ENCODE measurements at regions not wholly inside any gene's neighbourhood (a gene's known extent, or its start where the extent isn't known, plus 50 kb on each side); places are given as distances from the start of the nearest gene placed in this dataset.

- TF ChIP-seq ZNF692 (tag by site-specific recombination; IDR thresholded peaks at IDR 0.05) (no peak), ZIC2 (tag by site-specific recombination; IDR thresholded peaks at IDR 0.05) (no peak), KLF8 (tag by site-specific recombination; IDR thresholded peaks at IDR 0.05) (no peak), ZNF174 (tag by site-specific recombination; IDR thresholded peaks at IDR 0.05) (no peak), SP3 (tag by site-specific recombination; IDR thresholded peaks at IDR 0.05) (no peak), ZNF843 (tag by site-specific recombination; IDR thresholded peaks at IDR 0.05) (no peak)
Measured at GRCh38 chr22:48043581-48043980, 1281.1 kb downstream of the TBC1D22A start (continued).

- H3K9me3 ChIP-seq (ENCODE audit: control insufficient read depth, insufficient read depth, low read depth, low read length), result no peaks in the 10 kb centered on the region
- H3K4me1 ChIP-seq (ENCODE audit: control insufficient read depth, insufficient read depth, low read length), result no peaks in the 10 kb centered on the region
- no peaks in the 10 kb centered on the region for H3K36me3 ChIP-seq (ENCODE audit: control insufficient read depth in 2 of 2, insufficient read depth in 1 of 2, low read length in 2 of 2)
- CTCF ChIA-PET, result interaction anchor here (0.7 kb wide), 1 partner anchor 277 kb away, joined by 3 read pairs; no protein-coding TSS in a partner anchor
- TF ChIP-seq IKZF3 (tag by site-specific recombination; IDR thresholded peaks at IDR 0.05) (no peak), ELK4 (IDR thresholded peaks at IDR 0.05; ENCODE audit: borderline replicate concordance, low read depth, low read length) (no peak), ZNF155 (tag by site-specific recombination; IDR thresholded peaks at IDR 0.05) (no peak), ZNF701 (tag by site-specific recombination; IDR thresholded peaks at IDR 0.05) (no peak), PRDM1 (tag by site-specific recombination; IDR thresholded peaks at IDR 0.05) (no peak), ZNF133 (tag by site-specific recombination; IDR thresholded peaks at IDR 0.05) (no peak)
- no peak overlapping the region for H3K4me3 ChIP-seq (ENCODE audit: low read depth, low read length)
- no peak overlapping the region for H3K27ac ChIP-seq (ENCODE audit: extremely low read depth, low read depth, low read length)
- POLR2A ChIA-PET, result no interaction called here
Measured at GRCh38 chr22:48042621-48043395, 1280.4 kb downstream of the TBC1D22A start.

- Histone ChIP-seq H3K9me3 (ENCODE audit: control insufficient read depth, insufficient read depth, low read depth, low read length) (no peaks in the 10 kb centered on the region), H3K27ac (ENCODE audit: extremely low read depth, low read depth, low read length) (no peak overlapping the region), H3K4me1 (ENCODE audit: control insufficient read depth, insufficient read depth, low read length) (no peaks in the 10 kb centered on the region), H3K4me3 (ENCODE audit: low read depth, low read length) (no peak overlapping the region), H3K36me3 (ENCODE audit: control insufficient read depth in 2 of 2, insufficient read depth in 1 of 2, low read length in 2 of 2) (no peaks in the 10 kb centered on the region)
- POLR2A ChIA-PET, result no interaction called here
- no peak for TF ChIP-seq ZNF501 (tag by site-specific recombination; IDR thresholded peaks at IDR 0.05)
- no peak for TF ChIP-seq ZNF580 (tag by site-specific recombination; IDR thresholded peaks at IDR 0.05)
- no peak for TF ChIP-seq ZNF274 (IDR thresholded peaks at IDR 0.05; ENCODE audit: low read length)
- no peak for TF ChIP-seq ZNF274 (tag by site-specific recombination; IDR thresholded peaks at IDR 0.05; ENCODE audit: borderline replicate concordance)
- no peak for TF ChIP-seq ZNF292 (tag by site-specific recombination; IDR thresholded peaks at IDR 0.05; ENCODE audit: borderline replicate concordance, low read depth)
- TF ChIP-seq SCRT1 (tag by site-specific recombination; IDR thresholded peaks at IDR 0.05; ENCODE audit: borderline replicate concordance), result no peak
- no peak for TF ChIP-seq CTCF (tag by site-specific recombination; IDR thresholded peaks at IDR 0.05)
- no peak for TF ChIP-seq ZNF449 (tag by site-specific recombination; IDR thresholded peaks at IDR 0.05)
- TF ChIP-seq ZNF280C (tag by site-specific recombination; IDR thresholded peaks at IDR 0.05), result no peak
- TF ChIP-seq ZBTB21 (tag by site-specific recombination; IDR thresholded peaks at IDR 0.05), result no peak
- CTCF ChIA-PET, result interaction anchor here (1.0 kb wide), 1 partner anchor 1236 kb away, joined by 4 read pairs; no protein-coding TSS in a partner anchor
Measured at GRCh38 chr22:48039326-48039725, 1276.9 kb downstream of the TBC1D22A start.
